ENCODE measurements at regions not wholly inside any gene's neighbourhood (a gene's known extent, or its start where the extent isn't known, plus 50 kb on each side); places are given as distances from the start of the nearest gene placed in this dataset.
"Not testable (repeated sequence)": the region's sequence is repeated elsewhere in the genome, so short reads cannot be mapped to it uniquely, and the experiment has no call there.

- peak; percentile 22 for DNase-seq
Observed at GRCh38 chr4:98828801-98829200, 100.1 kb downstream of the EIF4E start.

- DNase-seq: no peak
Observed at GRCh38 chr4:98827661-98828060, 101.3 kb downstream of the EIF4E start.

DNA sequence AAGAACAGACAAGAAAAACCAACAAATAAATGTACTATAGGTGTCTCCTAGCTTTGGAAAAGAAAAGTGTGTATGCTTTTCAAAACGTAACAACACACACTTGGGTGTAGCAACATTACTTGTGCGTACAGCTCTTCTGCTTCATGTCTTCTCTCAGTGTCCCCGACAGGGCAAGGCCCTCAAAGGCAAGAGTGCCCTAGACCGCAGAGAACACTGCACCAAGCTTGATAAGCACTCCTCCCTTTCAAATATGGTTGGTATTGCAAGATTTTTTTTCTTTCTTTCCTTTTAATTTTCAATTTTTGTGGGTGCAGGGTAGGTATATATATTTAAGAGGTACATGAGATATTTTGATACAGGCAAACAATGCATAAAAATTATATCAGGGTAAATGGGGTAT lies 106.8 kb downstream of the EIF4E start:
- no peak for DNase-seq

GRCh38 chr4:98818116-98818515 lies 110.8 kb downstream of the EIF4E start:
- DNase-seq: not testable (repeated sequence)

DNA sequence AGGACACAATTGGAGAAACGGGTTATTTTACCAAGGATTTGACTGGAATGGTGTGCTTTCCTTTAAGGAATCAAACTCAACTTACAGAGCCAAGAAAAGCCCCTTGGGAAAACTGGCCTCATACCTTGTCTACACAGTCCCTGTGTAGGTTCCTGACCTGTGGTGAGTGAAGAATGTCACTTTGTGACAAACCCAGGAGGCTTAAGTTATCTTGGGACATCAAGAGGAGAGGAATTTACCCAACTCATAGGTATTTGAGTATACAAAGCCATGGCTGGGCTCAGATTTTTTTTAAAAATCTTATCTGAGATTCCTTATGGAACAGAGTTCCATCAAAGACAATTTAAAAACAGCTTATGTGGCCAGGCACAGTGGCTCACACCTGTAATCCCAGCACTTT lies 112.1 kb downstream of the EIF4E start:
- no peak for DNase-seq

GRCh38 chr4:98816386-98816785 lies 112.5 kb downstream of the EIF4E start:
- DNase-seq: no peak

DNA sequence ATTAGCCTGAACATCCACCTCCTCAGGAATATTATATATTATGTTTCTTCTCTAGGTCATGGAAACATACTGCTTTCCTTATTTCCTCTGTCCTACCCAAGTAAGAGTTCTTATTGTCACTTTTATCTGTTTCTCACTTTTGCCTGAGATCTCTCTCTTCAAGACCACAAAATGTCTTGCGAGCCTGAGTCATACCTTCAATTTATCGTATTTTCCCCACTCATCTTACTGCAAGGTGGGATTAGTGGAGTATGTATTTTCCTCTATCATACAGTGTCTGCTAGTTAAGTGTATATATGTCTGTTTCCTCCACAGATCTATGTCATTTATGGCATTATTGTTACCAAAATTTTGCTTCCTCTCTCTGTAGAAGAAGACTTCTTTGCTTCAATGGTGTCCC lies 124.5 kb downstream of the EIF4E start:
- DNase-seq: no peak

DNA sequence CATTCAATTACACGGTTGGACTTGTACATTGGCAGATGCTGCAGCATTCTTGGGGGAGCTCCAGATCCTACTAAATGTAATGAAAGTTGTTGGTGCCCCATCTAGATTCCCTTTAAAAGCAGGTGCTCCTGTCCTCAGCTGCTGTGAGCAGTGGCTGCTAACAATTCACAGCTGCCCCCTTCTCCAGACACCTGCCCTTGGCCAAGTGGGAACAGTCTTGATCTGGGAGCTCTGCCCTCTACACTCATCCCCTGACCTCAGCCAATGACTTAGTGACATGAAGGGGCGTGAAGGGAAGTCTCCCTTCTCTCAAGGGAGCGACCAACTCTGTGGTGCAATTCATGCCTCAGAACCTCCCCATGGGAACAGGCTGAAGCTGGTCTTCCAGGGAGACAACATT lies 125.7 kb downstream of the EIF4E start:
- DNase-seq: no peak

DNA sequence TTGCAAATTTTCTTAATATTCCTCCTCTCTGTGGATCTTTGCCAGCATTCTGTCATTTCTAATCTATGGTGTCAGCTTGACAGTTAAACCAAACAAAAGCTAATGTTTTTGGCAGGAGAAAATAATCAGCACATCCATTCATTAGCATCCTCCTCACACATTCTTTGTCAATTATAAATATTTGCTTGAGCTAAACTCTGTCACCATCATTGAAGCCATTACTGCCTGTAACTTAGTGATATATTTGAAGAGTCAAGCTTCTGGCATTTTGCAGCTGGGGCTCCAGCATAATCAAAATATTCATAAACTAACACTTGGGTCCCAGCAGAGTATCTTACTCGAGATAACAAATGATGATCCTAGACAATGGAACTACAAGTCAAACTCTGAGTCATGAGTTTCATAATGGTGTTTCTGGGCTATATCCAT lies 126.1 kb downstream of the EIF4E start:
- DNase-seq: no peak

- no peak for DNase-seq
Observed at GRCh38 chr4:98801259-98801725, 127.6 kb downstream of the EIF4E start.

GRCh38 chr4:98796991-98797390 lies 131.9 kb downstream of the EIF4E start:
- DNase-seq: no peak

GRCh38 chr4:98794565-98795205 lies 134.2 kb downstream of the EIF4E start:
- DNase-seq: no peak

- DNase-seq: no peak
Observed at GRCh38 chr4:98793658-98794057, 135.2 kb upstream of the TSPAN5 start.

DNA sequence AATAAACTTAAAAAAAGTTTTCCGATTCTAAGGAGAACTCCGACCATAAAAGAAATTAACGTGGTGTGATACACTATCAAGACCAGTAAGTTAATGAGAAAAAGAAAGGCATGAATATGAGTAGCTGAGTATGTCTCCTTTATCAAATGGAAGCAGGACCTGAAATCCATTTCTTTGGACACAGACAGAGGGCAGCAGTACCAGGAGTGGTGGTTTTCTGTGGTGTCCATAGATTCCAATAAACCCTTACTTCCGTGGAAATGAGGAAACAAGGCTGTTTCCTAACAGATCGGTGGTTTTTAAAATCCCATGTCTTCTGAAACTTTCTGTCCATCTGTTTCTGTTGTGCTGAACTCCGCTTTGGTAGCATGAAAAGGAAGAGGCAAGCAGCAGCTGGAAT lies 128.5 kb upstream of the TSPAN5 start:
- no peak for DNase-seq

DNA sequence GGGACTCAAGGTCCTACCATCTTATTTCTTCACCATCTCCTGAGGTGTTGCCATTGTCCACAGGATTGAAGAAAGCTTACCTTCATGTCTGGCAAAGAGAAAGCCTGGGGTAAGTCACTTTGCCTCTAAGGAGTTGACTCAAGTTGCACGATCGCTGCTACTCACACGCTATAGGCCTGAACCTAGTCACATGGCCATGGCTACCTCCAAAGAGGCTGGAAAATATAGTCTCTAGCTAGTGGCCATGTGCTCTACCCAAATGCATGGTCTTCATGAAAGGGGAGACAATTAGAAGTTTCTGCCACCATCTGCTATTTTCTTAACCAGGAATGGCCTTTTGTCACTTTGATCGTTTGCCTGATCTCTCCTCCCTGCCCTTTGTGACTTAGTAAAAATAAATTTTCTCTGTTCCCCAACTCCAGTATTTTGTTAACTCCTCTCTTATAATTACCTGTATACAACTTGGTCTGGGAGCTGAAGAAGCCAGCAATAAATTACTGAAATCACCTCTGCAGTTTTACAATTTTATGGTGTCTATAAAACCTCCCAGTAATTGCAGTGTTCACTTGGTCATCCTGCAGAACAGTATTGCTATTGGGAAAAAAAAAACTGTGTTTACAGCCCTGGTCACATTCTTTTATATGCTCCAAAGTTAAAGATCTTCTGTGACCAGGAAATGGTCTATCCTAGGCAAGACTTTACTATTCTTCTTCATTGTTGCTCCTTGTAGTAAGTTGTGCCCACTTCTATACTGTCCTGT lies 126.7 kb upstream of the TSPAN5 start:
- no peak for DNase-seq

GRCh38 chr4:98781641-98782357 lies 123.4 kb upstream of the TSPAN5 start:
- no peak for DNase-seq

DNA sequence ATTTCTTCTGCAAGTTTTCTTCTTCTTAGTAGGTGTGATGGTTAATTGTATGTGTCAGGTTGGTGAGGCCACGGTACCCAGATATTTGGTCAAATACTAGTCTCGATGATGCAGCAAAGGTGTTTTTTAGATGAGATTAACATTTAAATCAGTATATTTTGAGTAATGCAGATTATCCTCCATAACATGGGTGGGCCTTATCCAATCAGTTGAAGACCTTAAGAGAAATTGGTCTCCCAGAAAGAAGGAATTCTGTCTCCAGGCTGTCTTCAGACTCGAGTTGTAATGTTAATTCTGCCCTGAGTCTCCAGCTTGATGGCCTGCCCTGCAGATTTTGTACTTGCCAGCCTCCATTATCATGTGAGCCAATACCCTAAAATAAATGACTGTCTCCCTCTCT lies 122.5 kb upstream of the TSPAN5 start:
- DNase-seq: no peak

GRCh38 chr4:98779088-98779487 lies 120.7 kb upstream of the TSPAN5 start:
- DNase-seq: no peak

DNA sequence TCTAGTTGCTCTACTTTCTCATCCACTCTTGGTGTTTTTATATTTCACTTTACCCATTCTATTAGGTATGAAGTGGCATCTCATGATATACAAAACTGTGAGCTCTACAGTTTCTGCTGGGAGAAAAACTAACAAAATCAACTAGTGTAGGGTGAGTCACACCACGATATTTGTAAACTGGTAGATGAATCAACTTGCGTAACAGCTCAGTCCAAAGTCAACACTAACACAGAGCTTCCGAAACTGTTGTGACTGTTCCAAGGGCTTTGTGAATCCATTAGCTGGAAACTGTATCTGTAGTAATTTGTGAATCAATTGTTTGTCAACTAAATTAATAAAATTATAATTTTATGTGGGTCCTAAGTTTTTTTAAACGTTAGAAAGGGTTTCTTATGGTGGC lies 119.8 kb upstream of the TSPAN5 start:
- no peak for DNase-seq

GRCh38 chr4:98775672-98776071 lies 117.3 kb upstream of the TSPAN5 start:
- DNase-seq: no peak

DNA sequence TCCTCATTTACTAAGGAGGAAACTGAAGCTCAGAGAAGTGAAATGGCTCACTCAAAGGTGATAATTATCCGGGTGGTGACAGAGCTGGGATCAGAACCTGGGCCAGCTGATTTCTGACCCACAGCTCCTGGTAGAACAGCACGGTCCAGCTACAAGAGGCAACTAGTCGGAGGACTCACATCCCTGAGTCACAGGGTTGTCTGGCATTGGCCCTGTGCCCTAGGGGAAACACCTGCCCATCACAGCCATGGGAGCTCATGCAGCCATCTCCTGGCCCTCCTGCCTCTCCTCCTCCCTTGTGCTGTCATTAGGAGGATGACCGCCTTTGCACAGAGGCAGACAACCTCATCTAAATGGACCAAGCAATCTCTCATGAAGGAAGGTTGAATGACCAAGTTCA lies 115.2 kb upstream of the TSPAN5 start:
- no peak for DNase-seq

GRCh38 chr4:98771959-98772632 lies 113.7 kb upstream of the TSPAN5 start:
- DNase-seq: no peak

DNA sequence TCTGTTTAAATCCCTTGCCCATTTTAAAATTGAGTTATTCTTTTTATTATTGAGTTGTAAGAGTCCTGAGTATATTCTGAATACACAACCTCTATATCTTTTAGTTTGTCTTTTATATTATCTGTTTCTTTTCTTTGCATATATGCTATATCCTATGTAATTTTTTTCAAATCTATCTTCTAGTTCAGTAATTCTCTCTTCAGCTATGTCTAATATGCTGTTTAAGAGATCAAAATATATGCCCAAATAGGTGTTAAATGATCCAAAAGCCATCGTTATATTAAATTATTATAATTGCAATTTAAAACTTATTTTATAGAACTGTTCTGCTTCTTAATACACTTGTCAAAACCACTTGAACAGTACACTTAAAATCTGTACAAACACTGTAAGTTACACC lies 107.4 kb upstream of the TSPAN5 start:
- no peak for DNase-seq
